BJ (cell line): ENCODE measurements at regions not wholly inside any gene's neighbourhood (a gene's known extent, or its start where the extent isn't known, plus 50 kb on each side); places are given as distances from the start of the nearest gene placed in this dataset.
"Not testable (repeated sequence)": the region's sequence is repeated elsewhere in the genome, so short reads cannot be mapped to it uniquely, and the experiment has no call there.

Experiments
- CTCF ChIA-PET: fragments of 350-600 bp; formaldehyde crosslinking; extraction: SDS; loops from one replicate; lab custom pipeline; 2021; ENCODE audit warnings: antibody characterized with exemption, inconsistent platforms; lab: Yijun Ruan, JAX
- POLR2A ChIA-PET: fragments of 300-600 bp; sonication (Branson Sonifier 250); formaldehyde crosslinking; extraction: SDS; loops from one replicate; lab custom pipeline; 2021; ENCODE audit warnings: antibody characterized with exemption; lab: Charles Lee
- DNase-seq: peaks from one replicate; pipeline ENCODE4 v3.0.0-alpha.2; 2011; ENCODE audit warnings: low read depth
- H3K27me3 ChIP-seq: 2 replicates; pipeline ENCODE4 v1.6.0; 2011; ENCODE audit warnings: low read length; ENCODE audit not compliant: control insufficient read depth, insufficient read depth
- H3K36me3 ChIP-seq: 2 replicates; pipeline ENCODE4 v1.5.1; 2011; ENCODE audit warnings: low read length; ENCODE audit not compliant: control insufficient read depth, insufficient read depth
- H3K4me3 ChIP-seq: 2 replicates; pipeline ENCODE4 v1.5.1; 2011; ENCODE audit warnings: low read depth, mild to moderate bottlenecking, control low read depth, low read length
- TF ChIP-seq, protein P1 (sequence below): IDR thresholded peaks from 2 replicates; pipeline ENCODE4 v1.5.1; 2011; ENCODE audit warnings: low read depth, mild to moderate bottlenecking, control low read depth, inconsistent platforms, low read length, moderate library complexity; ENCODE audit not compliant: insufficient read depth

DNA sequence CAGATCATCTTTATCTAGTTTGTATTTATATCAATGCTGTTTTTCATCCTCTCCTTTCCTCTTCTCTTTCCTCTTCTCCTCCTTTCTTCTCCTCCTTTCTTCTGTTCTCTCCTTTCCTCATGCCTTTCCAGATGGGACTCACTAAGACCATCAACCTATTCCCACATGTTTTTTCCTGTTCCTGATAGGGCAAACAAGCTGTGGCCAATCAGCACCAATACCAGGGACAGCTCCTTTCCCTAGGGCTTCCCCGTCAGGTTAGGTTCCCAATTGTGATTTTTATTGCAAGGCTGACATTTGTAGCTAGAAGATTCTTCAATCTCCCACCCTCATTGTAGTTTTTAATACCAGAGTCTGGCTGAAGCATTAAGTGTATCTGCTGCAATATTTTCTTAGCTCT is 76.3 kb upstream of the COL8A1 start:
- H3K36me3 ChIP-seq, result no peaks in the 10 kb centered on the region
- DNase-seq, result no peak
- H3K27me3 ChIP-seq, result no peaks in the 10 kb centered on the region
- POLR2A ChIA-PET, result no interaction called here
- H3K4me3 ChIP-seq, result no peak overlapping the region
- TF ChIP-seq, protein P1, sequence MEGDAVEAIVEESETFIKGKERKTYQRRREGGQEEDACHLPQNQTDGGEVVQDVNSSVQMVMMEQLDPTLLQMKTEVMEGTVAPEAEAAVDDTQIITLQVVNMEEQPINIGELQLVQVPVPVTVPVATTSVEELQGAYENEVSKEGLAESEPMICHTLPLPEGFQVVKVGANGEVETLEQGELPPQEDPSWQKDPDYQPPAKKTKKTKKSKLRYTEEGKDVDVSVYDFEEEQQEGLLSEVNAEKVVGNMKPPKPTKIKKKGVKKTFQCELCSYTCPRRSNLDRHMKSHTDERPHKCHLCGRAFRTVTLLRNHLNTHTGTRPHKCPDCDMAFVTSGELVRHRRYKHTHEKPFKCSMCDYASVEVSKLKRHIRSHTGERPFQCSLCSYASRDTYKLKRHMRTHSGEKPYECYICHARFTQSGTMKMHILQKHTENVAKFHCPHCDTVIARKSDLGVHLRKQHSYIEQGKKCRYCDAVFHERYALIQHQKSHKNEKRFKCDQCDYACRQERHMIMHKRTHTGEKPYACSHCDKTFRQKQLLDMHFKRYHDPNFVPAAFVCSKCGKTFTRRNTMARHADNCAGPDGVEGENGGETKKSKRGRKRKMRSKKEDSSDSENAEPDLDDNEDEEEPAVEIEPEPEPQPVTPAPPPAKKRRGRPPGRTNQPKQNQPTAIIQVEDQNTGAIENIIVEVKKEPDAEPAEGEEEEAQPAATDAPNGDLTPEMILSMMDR, result no peak
- CTCF ChIA-PET, result interaction anchor here (1.2 kb wide), 1 partner anchor 14 kb away, joined by 3 read pairs; no protein-coding TSS in a partner anchor

DNA sequence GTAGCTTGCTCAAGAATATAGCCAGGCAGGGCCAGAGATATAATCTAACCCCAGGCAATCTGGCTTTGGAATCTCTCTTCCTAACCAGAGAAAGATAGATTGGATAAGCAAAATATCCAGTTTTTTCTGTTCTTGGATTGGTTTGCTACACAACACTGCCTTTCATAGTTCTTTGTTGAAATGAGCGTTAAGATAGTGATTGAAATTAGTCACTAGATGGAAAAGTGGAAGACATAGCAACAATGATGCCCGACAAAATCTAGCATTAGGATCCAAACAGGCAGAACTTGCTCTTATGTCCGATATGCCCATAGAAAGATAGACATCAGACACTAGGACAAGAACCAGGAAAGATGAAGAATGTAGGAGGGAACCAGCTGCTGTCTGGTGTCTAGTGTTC is 77.3 kb upstream of the COL8A1 start:
- H3K36me3 ChIP-seq, result no peaks in the 10 kb centered on the region
- no peaks in the 10 kb centered on the region for H3K27me3 ChIP-seq
- DNase-seq, result no peak
- TF ChIP-seq, protein P1, result no peak
- ChIA-PET POLR2A (no interaction called here), CTCF (no interaction called here)
- no peak overlapping the region for H3K4me3 ChIP-seq

DNA sequence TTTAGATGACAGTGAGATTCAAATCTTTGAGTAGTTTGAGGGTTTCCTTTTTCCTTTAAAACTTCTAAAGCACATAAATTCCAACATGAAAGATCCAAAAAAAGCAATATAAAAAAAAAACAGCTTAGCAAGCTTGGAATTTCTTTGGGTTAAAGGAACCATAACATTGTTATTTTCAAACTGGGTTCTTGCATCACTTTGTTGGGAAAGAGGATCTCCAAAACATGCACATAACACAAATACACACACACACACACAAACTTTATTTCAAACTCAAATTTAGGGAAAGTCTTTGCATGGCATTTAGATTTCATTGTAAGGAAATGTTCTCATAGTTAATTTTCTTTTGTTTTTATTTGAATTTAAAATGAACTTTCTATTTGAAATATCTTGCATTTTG is 79.2 kb upstream of the COL8A1 start:
- Histone ChIP-seq H3K4me3 (no peak overlapping the region), H3K27me3 (no peaks in the 10 kb centered on the region), H3K36me3 (no peaks in the 10 kb centered on the region)
- DNase-seq, result no peak
- POLR2A ChIA-PET, result interaction anchor here (0.7 kb wide), 1 partner anchor 531 kb away, joined by 8 read pairs; no protein-coding TSS in a partner anchor
- CTCF ChIA-PET, result no interaction called here
- TF ChIP-seq, protein P1, result no peak

DNA sequence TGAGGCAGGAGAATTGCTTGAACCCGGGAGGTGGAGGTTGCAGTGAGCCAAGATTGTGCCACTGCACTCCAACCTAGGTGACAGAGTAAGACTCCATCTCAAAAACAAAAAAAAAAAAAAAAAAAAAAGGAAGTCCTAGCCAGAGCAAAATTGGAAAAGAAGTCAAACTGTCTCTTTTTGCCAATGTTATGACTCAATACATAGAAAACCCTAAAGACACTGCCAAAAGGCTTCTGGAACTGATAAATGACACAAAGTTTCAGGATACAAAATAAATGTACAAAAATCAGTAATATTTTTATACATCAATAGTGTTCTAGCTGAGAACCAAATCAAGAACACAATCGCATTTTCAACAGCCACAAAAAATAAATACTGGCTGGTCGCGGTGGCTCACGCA is 82.5 kb upstream of the COL8A1 start:
- DNase-seq, POLR2A ChIA-PET: not testable (repeated sequence)
- CTCF ChIA-PET, result interaction anchor here (1.2 kb wide), 1 partner anchor 63 kb away, joined by 3 read pairs; no protein-coding TSS in a partner anchor

DNA sequence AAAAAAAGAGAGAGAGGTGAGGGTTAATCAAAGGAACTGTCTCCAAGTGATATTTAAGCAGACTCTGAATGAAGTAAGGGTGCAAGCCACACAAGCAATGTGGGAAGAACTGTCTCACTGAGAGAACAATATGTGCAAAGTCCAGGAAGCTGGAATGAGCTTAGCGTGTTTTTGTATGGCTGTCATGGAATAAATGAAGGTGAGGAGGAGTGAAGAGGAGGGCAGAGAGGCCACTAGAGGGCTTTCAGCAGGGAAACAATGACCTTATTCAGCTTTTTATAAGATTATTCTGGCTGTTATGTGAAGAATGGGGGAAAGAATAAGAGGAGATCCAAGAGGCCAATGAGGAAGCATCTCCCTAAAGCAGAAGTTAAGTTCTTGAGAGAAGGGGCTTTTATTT is 86.9 kb upstream of the COL8A1 start:
- POLR2A ChIA-PET, result no interaction called here
- TF ChIP-seq, protein P1, result peak; percentile 6; the same call in 1 of the 2 replicates
- H3K36me3 ChIP-seq, result no peaks in the 10 kb centered on the region
- DNase-seq, result no peak
- no peak overlapping the region for H3K4me3 ChIP-seq
- no peaks in the 10 kb centered on the region for H3K27me3 ChIP-seq
- CTCF ChIA-PET, result interaction anchor here (0.6 to 1.2 kb wide), 3 partner anchors 8 to 86 kb away, joined by 3 to 4 read pairs (median 3); no protein-coding TSS in a partner anchor

More for the DNA sequence above, 82.5 kb upstream of the COL8A1 start:
- not testable (repeated sequence) for H3K4me3 ChIP-seq, H3K36me3 ChIP-seq, H3K27me3 ChIP-seq

DNA sequence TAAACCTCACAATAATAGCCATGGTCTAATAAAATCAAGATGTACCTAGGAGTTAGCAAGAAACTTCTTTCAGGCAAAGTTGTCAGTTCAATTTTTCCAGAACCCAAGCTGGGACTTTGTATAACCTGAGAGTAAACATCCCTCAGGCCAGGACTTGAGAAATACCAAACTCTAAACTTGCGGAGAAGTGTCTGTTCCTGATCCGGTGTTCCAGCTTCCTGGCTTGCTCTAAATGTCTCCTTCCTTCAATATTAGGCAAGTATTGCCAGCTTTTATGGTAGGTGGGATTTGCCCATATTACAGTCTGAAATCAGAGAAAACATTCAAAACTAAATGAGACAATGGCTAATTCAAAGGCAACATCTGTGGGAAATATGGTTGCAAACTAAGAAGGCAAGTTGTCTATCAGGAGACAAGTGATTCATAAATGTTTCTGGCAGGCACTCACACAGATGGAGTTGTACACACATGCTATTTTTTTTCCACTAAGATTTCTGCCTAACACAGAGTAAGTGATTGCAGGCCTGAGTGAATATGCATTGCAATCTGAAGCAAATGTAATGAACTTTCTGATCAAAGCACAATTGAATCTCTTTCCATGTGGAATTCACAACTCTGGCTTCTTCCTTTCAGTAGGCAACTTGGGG is 88.3 kb upstream of the COL8A1 start:
- ChIA-PET POLR2A (no interaction called here), CTCF (interaction anchor here (0.6 to 0.7 kb wide), 2 partner anchors 94 to 245 kb away, joined by 3 to 4 read pairs; no protein-coding TSS in a partner anchor)
- H3K27me3 ChIP-seq, result no peaks in the 10 kb centered on the region
- TF ChIP-seq, protein P1, result no peak
- no peaks in the 10 kb centered on the region for H3K36me3 ChIP-seq
- no peak for DNase-seq
- no peak overlapping the region for H3K4me3 ChIP-seq
